ENCODE measurements at regions not wholly inside any gene's neighbourhood (a gene's known extent, or its start where the extent isn't known, plus 50 kb on each side); places are given as distances from the start of the nearest gene placed in this dataset.
"Not testable (repeated sequence)": the region's sequence is repeated elsewhere in the genome, so short reads cannot be mapped to it uniquely, and the experiment has no call there.

GRCh38 chrY:3195035-3195434, 259.9 kb downstream of the ZFY start:
- H3K27ac Mint-ChIP-seq; H3K9me3 ChIP-seq; H3K27ac ChIP-seq (ENCODE audit: low read length); H3K36me3 ChIP-seq (ENCODE audit: control insufficient read depth in 2 of 2, extremely low read depth in 1 of 2, insufficient read depth in 1 of 2, low read length in 1 of 2); H3K4me1 ChIP-seq (ENCODE audit: control insufficient read depth in 1 of 2, extremely low read depth in 1 of 2, insufficient read depth in 2 of 2, low read length in 2 of 2); ATAC-seq (replicated peaks in 1 of 4); DNase-seq; H3K27me3 Mint-ChIP-seq; H3K36me3 Mint-ChIP-seq; H3K4me1 Mint-ChIP-seq; POLR2A ChIA-PET; H3K9me3 Mint-ChIP-seq; H3K27me3 ChIP-seq (replicated peaks in 1 of 2; ENCODE audit: control insufficient read depth in 2 of 2, extremely low read depth in 1 of 2, insufficient read depth in 2 of 2, low read length in 1 of 2); H3K4me3 Mint-ChIP-seq; H3K4me3 ChIP-seq (ENCODE audit: control insufficient read depth in 1 of 2, extremely low read depth in 1 of 2, low read length in 1 of 2); CTCF ChIA-PET: not testable (repeated sequence)
- 100% methylated on average over 1 of the region's 5 CpGs for WGBS (ENCODE audit: insufficient coverage)

GRCh38 chrY:3202287-3202686, 267.1 kb downstream of the ZFY start:
- WGBS (ENCODE audit: insufficient coverage) = no CpG with 5 or more reads among the region's 3 CpGs
- H3K27ac Mint-ChIP-seq; ATAC-seq (replicated peaks in 1 of 4); CTCF ChIA-PET; H3K27me3 ChIP-seq (replicated peaks in 1 of 2; ENCODE audit: control insufficient read depth in 2 of 2, extremely low read depth in 1 of 2, insufficient read depth in 2 of 2, low read length in 1 of 2); H3K9me3 Mint-ChIP-seq; H3K4me3 ChIP-seq (ENCODE audit: control insufficient read depth in 1 of 2, extremely low read depth in 1 of 2, low read length in 1 of 2); H3K4me1 ChIP-seq (ENCODE audit: control insufficient read depth in 1 of 2, extremely low read depth in 1 of 2, insufficient read depth in 2 of 2, low read length in 2 of 2); H3K27ac ChIP-seq (ENCODE audit: low read length); H3K36me3 Mint-ChIP-seq; H3K27me3 Mint-ChIP-seq; H3K4me3 Mint-ChIP-seq; H3K4me1 Mint-ChIP-seq; H3K36me3 ChIP-seq (ENCODE audit: control insufficient read depth in 2 of 2, extremely low read depth in 1 of 2, insufficient read depth in 1 of 2, low read length in 1 of 2); DNase-seq; POLR2A ChIA-PET; H3K9me3 ChIP-seq: not testable (repeated sequence)

- H3K27ac ChIP-seq (ENCODE audit: low read length); H3K4me3 Mint-ChIP-seq; H3K4me1 ChIP-seq (ENCODE audit: control insufficient read depth in 1 of 2, extremely low read depth in 1 of 2, insufficient read depth in 2 of 2, low read length in 2 of 2); H3K4me3 ChIP-seq (ENCODE audit: control insufficient read depth in 1 of 2, extremely low read depth in 1 of 2, low read length in 1 of 2); H3K4me1 Mint-ChIP-seq; H3K27ac Mint-ChIP-seq; H3K27me3 Mint-ChIP-seq; CTCF ChIA-PET; H3K36me3 Mint-ChIP-seq; H3K36me3 ChIP-seq (ENCODE audit: control insufficient read depth in 2 of 2, extremely low read depth in 1 of 2, insufficient read depth in 1 of 2, low read length in 1 of 2); DNase-seq; H3K27me3 ChIP-seq (replicated peaks in 1 of 2; ENCODE audit: control insufficient read depth in 2 of 2, extremely low read depth in 1 of 2, insufficient read depth in 2 of 2, low read length in 1 of 2); POLR2A ChIA-PET; H3K9me3 ChIP-seq; ATAC-seq (replicated peaks in 1 of 4); H3K9me3 Mint-ChIP-seq: not testable (repeated sequence)
Observed at GRCh38 chrY:3206733-3207132, 271.6 kb downstream of the ZFY start.

DNA sequence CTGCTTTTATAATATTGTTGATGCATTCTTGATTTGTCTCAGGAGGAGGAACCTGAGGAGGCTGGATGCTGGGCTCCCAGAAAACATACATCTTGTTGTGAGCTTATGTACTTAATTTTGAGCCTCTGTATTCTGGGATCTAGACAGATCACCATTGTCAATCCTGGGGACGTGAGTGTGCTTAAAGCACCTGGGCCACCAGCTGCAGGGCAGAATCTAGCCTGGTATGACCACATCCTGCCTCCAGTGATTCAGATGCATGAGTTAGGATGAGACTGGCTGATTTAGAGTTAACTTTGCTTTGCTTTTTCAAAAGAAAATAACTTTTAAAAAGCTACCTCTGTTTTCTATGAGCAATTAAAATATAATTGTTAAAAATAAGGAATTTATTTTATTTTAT, 278.0 kb downstream of the ZFY start:
- H3K4me1 Mint-ChIP-seq; H3K27ac ChIP-seq (ENCODE audit: low read length); H3K36me3 ChIP-seq (ENCODE audit: control insufficient read depth in 2 of 2, extremely low read depth in 1 of 2, insufficient read depth in 1 of 2, low read length in 1 of 2); H3K4me3 ChIP-seq (ENCODE audit: control insufficient read depth in 1 of 2, extremely low read depth in 1 of 2, low read length in 1 of 2); H3K27ac Mint-ChIP-seq; H3K9me3 ChIP-seq; DNase-seq; H3K9me3 Mint-ChIP-seq; H3K4me3 Mint-ChIP-seq; H3K4me1 ChIP-seq (ENCODE audit: control insufficient read depth in 1 of 2, extremely low read depth in 1 of 2, insufficient read depth in 2 of 2, low read length in 2 of 2); H3K27me3 ChIP-seq (replicated peaks in 1 of 2; ENCODE audit: control insufficient read depth in 2 of 2, extremely low read depth in 1 of 2, insufficient read depth in 2 of 2, low read length in 1 of 2); CTCF ChIA-PET; H3K27me3 Mint-ChIP-seq; ATAC-seq (replicated peaks in 1 of 4); POLR2A ChIA-PET; H3K36me3 Mint-ChIP-seq: not testable (repeated sequence)
- no CpG with 5 or more reads among the region's 1 CpG for WGBS (ENCODE audit: insufficient coverage)

- H3K27ac Mint-ChIP-seq; H3K9me3 ChIP-seq; H3K4me1 ChIP-seq (ENCODE audit: control insufficient read depth in 1 of 2, extremely low read depth in 1 of 2, insufficient read depth in 2 of 2, low read length in 2 of 2); H3K9me3 Mint-ChIP-seq; ATAC-seq (replicated peaks in 1 of 4); POLR2A ChIA-PET; H3K4me3 Mint-ChIP-seq; H3K4me1 Mint-ChIP-seq; H3K27me3 Mint-ChIP-seq; H3K36me3 ChIP-seq (ENCODE audit: control insufficient read depth in 2 of 2, extremely low read depth in 1 of 2, insufficient read depth in 1 of 2, low read length in 1 of 2); H3K36me3 Mint-ChIP-seq; CTCF ChIA-PET; H3K27me3 ChIP-seq (replicated peaks in 1 of 2; ENCODE audit: control insufficient read depth in 2 of 2, extremely low read depth in 1 of 2, insufficient read depth in 2 of 2, low read length in 1 of 2); H3K27ac ChIP-seq (ENCODE audit: low read length); DNase-seq; H3K4me3 ChIP-seq (ENCODE audit: control insufficient read depth in 1 of 2, extremely low read depth in 1 of 2, low read length in 1 of 2): not testable (repeated sequence)
- WGBS (ENCODE audit: insufficient coverage) = no CpG with 5 or more reads among the region's 4 CpGs
Observed at GRCh38 chrY:3218134-3218533, 283.0 kb downstream of the ZFY start.

DNA sequence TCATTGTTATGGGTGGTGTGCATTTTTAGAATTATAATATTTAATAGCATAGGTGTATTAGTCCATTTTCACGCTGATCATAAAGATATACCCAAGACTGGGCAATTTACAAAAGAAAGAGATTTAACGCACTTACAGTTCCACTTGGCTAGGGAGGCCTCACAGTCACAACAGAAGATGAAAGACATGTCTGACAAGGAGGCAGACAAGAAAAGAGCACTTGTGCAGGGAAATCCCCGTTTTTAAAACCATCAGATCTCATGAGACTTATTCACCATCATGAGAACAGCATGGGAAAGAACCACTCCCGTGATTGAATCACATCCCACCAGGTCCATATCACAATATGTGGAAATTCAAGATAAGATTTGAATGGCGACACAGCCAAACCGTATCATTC, 283.4 kb downstream of the ZFY start:
- H3K9me3 Mint-ChIP-seq; H3K4me1 ChIP-seq (ENCODE audit: control insufficient read depth in 1 of 2, extremely low read depth in 1 of 2, insufficient read depth in 2 of 2, low read length in 2 of 2); H3K36me3 ChIP-seq (ENCODE audit: control insufficient read depth in 2 of 2, extremely low read depth in 1 of 2, insufficient read depth in 1 of 2, low read length in 1 of 2); H3K27ac ChIP-seq (ENCODE audit: low read length); H3K27me3 Mint-ChIP-seq; H3K9me3 ChIP-seq; H3K27me3 ChIP-seq (replicated peaks in 1 of 2; ENCODE audit: control insufficient read depth in 2 of 2, extremely low read depth in 1 of 2, insufficient read depth in 2 of 2, low read length in 1 of 2); H3K27ac Mint-ChIP-seq; H3K4me1 Mint-ChIP-seq; ATAC-seq (replicated peaks in 1 of 4); DNase-seq; H3K36me3 Mint-ChIP-seq; H3K4me3 ChIP-seq (ENCODE audit: control insufficient read depth in 1 of 2, extremely low read depth in 1 of 2, low read length in 1 of 2); CTCF ChIA-PET; POLR2A ChIA-PET; H3K4me3 Mint-ChIP-seq: not testable (repeated sequence)
- no CpG with 5 or more reads among the region's 6 CpGs for WGBS (ENCODE audit: insufficient coverage)

DNA sequence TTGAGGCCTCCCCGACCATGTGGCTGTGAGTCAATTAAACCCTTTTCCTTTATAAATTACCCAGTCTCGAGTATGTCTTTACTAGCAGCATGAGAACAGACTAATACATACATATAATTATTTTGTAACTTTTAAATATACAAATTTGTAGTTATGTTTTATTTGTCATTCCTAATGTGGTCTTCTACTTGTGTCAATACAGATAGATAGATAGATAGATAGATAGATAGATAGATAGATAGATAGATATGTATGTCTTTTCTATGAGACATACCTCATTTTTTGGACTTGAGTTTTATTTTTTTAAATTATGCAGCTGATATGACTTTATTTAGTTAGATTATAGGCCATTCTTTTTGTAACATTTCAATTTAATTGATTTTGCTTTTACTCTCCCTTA, 316.0 kb upstream of the TGIF2LY start:
- H3K27me3 Mint-ChIP-seq; H3K4me3 ChIP-seq (ENCODE audit: control insufficient read depth in 1 of 2, extremely low read depth in 1 of 2, low read length in 1 of 2); DNase-seq; H3K27me3 ChIP-seq (replicated peaks in 1 of 2; ENCODE audit: control insufficient read depth in 2 of 2, extremely low read depth in 1 of 2, insufficient read depth in 2 of 2, low read length in 1 of 2); H3K4me1 Mint-ChIP-seq; H3K9me3 ChIP-seq; POLR2A ChIA-PET; H3K36me3 Mint-ChIP-seq; H3K9me3 Mint-ChIP-seq; H3K27ac ChIP-seq (ENCODE audit: low read length); H3K4me3 Mint-ChIP-seq; CTCF ChIA-PET; H3K4me1 ChIP-seq (ENCODE audit: control insufficient read depth in 1 of 2, extremely low read depth in 1 of 2, insufficient read depth in 2 of 2, low read length in 2 of 2); H3K36me3 ChIP-seq (ENCODE audit: control insufficient read depth in 2 of 2, extremely low read depth in 1 of 2, insufficient read depth in 1 of 2, low read length in 1 of 2); H3K27ac Mint-ChIP-seq; ATAC-seq (replicated peaks in 1 of 4): not testable (repeated sequence)
- no CpG with 5 or more reads among the region's 2 CpGs for WGBS (ENCODE audit: insufficient coverage)
